ENCODE measurements at regions not wholly inside any gene's neighbourhood (a gene's known extent, or its start where the extent isn't known, plus 50 kb on each side); places are given as distances from the start of the nearest gene placed in this dataset.

DNA sequence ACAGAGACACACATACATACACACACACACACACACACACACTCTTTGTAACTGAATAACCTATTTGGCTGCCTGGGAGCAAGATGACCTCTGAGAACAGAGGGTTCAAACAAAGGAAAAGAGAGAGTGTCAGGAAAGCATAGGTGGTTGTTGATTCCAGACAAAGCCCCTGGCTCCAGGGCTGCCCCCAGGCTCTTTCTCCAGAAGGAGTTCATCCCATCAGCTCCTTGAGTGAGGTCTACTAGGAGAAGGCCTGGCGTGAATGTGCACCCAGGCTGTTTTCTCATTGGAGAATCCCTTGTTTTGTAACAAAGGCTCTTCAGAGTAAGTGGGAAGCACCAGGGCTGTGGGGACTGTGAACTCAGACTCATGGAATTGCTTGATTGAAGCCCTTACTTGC lies 151.9 kb downstream of the EMP1 start:
- H3K4me3 ChIP-seq (ENCODE audit: low read depth, low read length): no peak overlapping the region
- TF ChIP-seq, protein P1, sequence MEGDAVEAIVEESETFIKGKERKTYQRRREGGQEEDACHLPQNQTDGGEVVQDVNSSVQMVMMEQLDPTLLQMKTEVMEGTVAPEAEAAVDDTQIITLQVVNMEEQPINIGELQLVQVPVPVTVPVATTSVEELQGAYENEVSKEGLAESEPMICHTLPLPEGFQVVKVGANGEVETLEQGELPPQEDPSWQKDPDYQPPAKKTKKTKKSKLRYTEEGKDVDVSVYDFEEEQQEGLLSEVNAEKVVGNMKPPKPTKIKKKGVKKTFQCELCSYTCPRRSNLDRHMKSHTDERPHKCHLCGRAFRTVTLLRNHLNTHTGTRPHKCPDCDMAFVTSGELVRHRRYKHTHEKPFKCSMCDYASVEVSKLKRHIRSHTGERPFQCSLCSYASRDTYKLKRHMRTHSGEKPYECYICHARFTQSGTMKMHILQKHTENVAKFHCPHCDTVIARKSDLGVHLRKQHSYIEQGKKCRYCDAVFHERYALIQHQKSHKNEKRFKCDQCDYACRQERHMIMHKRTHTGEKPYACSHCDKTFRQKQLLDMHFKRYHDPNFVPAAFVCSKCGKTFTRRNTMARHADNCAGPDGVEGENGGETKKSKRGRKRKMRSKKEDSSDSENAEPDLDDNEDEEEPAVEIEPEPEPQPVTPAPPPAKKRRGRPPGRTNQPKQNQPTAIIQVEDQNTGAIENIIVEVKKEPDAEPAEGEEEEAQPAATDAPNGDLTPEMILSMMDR (IDR thresholded peaks at IDR 0.05; ENCODE audit: insufficient read depth, low read depth, low read length): no peak
- no peak for DNase-seq (ENCODE audit: low read depth)

DNA sequence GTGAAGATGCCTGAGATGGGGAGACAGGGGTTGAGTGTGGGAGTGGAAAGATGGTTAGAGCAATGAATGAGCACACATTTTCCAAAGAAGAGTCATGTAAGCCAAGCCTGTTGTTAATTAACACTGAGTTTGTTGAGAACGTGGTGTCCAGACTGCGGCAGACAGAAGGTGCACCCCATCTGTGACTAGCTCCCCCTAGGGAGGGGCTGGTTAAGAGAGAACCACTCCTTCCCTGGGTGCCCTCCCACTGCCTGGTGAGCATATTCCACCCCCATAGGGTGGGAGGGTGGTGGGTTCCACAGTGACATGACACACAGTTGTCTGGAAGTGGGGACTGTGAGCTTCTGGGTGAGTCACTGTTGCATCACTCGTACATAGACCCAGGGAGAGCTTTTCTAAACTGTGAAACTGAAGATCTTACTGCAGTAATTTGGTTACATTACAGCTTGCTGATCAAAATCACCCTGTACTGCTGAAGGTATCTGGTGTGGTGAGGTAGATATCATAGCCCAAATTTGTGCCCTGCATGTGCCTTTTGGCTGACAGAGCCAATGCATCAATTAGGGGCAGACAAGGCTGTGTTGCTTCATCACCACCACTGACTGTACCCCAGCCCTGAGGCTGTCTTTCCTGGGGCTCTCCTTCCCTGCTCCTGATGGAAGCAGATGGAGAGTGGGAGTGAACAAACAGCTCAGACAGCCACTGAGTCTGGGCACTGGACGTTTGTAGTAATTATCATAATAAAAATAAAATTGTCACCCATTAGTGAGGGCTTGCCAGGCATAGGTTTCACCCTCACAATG lies 150.9 kb downstream of the EMP1 start:
- DNase-seq (ENCODE audit: low read depth): peak; percentile 67
- no peak overlapping the region for H3K4me3 ChIP-seq (ENCODE audit: low read depth, low read length)
- TF ChIP-seq, protein P1 (IDR thresholded peaks at IDR 0.05; ENCODE audit: insufficient read depth, low read depth, low read length): no peak

DNA sequence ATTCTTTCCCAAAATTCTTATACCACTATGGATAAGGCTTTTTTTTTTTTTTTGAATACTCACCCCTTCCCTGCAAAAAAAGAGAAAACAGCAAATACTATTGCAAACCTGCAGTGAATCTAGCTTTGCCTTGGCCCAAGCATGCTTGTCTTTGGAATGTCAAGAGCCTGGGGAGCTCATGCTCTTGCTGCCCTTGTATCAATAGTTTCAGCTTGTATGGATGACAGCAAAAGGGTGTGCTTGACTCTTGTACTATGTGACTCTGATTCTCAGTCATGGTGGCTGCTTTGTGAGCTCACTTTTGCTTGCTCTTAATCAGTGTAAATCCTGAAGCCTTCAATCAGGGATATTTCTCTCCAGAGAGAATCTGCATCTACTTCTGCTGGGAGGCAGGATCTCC lies 149.2 kb downstream of the EMP1 start:
- DNase-seq (ENCODE audit: low read depth): no peak
- TF ChIP-seq, protein P1 (IDR thresholded peaks at IDR 0.05; ENCODE audit: insufficient read depth, low read depth, low read length): no peak
- no peak overlapping the region for H3K4me3 ChIP-seq (ENCODE audit: low read depth, low read length)

DNA sequence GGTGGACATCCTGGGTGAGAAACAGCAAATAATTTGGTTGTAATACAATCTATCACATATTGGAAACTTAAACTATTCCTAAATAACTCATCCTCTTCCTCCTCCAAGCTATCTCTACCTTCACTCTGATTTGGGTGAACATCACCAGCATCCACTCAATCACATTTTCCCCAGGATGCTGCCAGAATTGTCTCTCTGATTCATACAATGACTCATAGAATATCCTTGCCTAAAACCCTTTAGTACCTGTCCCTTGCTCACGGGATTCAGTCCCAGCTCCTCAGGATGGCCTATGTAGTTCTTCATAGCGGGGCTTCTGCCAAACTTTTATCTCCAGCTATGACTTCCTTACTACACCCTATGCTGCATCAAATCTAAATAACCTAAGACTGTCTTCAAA lies 146.8 kb downstream of the EMP1 start:
- no peak overlapping the region for H3K4me3 ChIP-seq (ENCODE audit: low read depth, low read length)
- TF ChIP-seq, protein P1 (IDR thresholded peaks at IDR 0.05; ENCODE audit: insufficient read depth, low read depth, low read length): no peak
- no peak for DNase-seq (ENCODE audit: low read depth)

DNA sequence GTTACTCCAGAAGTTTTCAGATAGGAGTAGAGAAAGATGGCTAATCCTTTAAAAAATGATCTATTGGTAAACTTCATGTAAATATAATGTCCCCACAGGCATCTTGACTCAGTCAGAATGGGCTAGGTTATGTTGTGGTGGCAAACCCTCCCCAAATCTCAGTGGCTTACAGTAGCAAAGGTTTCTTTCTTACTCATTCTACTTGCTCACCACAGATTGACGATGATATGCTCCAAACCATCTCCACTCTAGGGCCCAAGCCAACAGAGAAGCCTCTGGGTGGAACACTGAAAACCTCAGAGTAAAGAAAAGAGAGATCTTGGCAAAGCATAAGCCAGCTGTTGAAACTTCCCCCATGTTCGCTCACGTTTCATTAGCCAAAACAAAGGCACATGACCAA lies 146.4 kb downstream of the EMP1 start:
- TF ChIP-seq, protein P1 (IDR thresholded peaks at IDR 0.05; ENCODE audit: insufficient read depth, low read depth, low read length): no peak
- no peak overlapping the region for H3K4me3 ChIP-seq (ENCODE audit: low read depth, low read length)
- no peak for DNase-seq (ENCODE audit: low read depth)

DNA sequence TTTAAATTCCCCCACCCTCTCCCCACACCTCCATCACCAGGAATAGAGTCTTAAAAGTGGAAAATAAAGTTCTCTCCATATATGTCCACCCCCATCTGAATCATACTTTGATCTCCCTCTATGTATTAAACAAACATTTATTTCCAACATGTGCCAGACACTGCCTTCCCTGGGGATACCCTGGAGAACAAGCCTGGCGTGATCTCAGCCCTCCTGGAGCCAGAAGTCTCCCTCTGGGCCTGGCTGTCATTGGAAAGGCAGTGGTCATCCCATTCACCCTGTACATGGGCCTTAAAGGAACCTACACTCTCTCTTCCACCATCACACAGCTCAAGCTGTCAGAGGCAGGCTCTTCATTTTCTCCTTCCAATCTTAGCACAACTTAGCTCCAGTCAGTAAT lies 143.6 kb downstream of the EMP1 start:
- no peak for DNase-seq (ENCODE audit: low read depth)
- no peak overlapping the region for H3K4me3 ChIP-seq (ENCODE audit: low read depth, low read length)
- TF ChIP-seq, protein P1 (IDR thresholded peaks at IDR 0.05; ENCODE audit: insufficient read depth, low read depth, low read length): no peak

DNA sequence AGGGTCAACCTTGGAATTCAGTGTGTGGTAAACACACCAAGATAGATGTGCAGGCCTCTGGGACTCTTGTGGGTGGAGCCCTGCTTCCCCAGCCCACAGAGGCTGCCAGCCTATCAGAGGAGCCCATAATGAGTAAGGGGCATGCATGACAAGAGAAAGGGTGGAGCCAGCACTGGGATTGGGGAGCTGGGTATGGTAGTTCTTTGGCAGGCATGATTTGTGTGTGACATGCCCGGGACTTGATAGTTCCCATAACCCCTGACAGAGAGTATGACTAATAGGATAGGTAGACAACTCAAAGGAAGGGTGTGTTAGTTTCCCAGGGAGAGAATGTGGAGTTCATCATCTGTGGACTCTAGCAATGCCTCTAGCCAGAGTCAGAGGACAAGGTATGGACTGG lies 143.0 kb downstream of the EMP1 start:
- no peak overlapping the region for H3K4me3 ChIP-seq (ENCODE audit: low read depth, low read length)
- TF ChIP-seq, protein P1 (IDR thresholded peaks at IDR 0.05; ENCODE audit: insufficient read depth, low read depth, low read length): no peak
- DNase-seq (ENCODE audit: low read depth): peak; percentile 27
